Peyer's patch (tissue), 4 donors: ENCODE measurements at regions not wholly inside any gene's neighbourhood (a gene's known extent, or its start where the extent isn't known, plus 50 kb on each side); places are given as distances from the start of the nearest gene placed in this dataset.

Source experiments
- DNase-seq, 3 donors: peaks; one replicate each; pipeline ENCODE4 v3.0.0-alpha.2; 2017 to 2019
- H3K27ac ChIP-seq, 4 donors: fragments of 200-600 bp; sonication (generic); one replicate each; pipeline ENCODE4 v1.5.1; 2016 to 2019
- H3K27me3 ChIP-seq, 2 donors: fragments of 200-600 bp; sonication (generic); one replicate each; pipeline ENCODE4 v1.5.1; 2019
- H3K36me3 ChIP-seq, 3 donors: fragments of 200-600 bp; sonication (generic); one replicate each; pipeline ENCODE4 v1.5.1; 2016 to 2019
- H3K4me1 ChIP-seq, 4 donors: fragments of 200-600 bp; sonication (generic); one replicate each; pipeline ENCODE4 v1.5.1; 2016 to 2019
- H3K4me3 ChIP-seq, 4 donors: fragments of 200-600 bp; sonication (generic); 1 replicate in 3 of 4; 2 replicates in 1 of 4; pipeline ENCODE4 v1.5.1; 2016 to 2019; ENCODE audit warnings: mild to moderate bottlenecking in 1 of 4
- H3K9me3 ChIP-seq, 4 donors: fragments of 200-600 bp; sonication (generic); one replicate each; pipeline ENCODE4 v1.5.1; 2016 to 2019; ENCODE audit warnings: mild to moderate bottlenecking in 1 of 4
- CTCF ChIP-seq, 6 experiments: fragments of 450-650 bp in 4 of 6; fragments of 200-600 bp in 2 of 6; sonication (generic) in 1 of 6; IDR thresholded peaks; one replicate each; pipeline ENCODE4 v1.5.1; 2017 to 2019; ENCODE audit warnings: antibody characterized with exemption in 6 of 6, mild to moderate bottlenecking in 3 of 6, moderate library complexity in 1 of 6
- POLR2A ChIP-seq, 2 donors: fragments of 450-650 bp; IDR thresholded peaks; one replicate each; pipeline ENCODE4 v1.5.1; 2017; ENCODE audit warnings: antibody characterized with exemption in 2 of 2, mild to moderate bottlenecking in 2 of 2, moderate library complexity in 2 of 2

GRCh38 chr3:188979248-188979647 is 192.5 kb upstream of the TPRG1 start:
- Histone ChIP-seq H3K36me3 (no peaks in the 10 kb centered on the region), H3K9me3 (no peaks in the 10 kb centered on the region), H3K4me1 (peaks cover 0 to 5% (median 0%) of the 10 kb centered on the region in 4 donors), H3K4me3 (no peak overlapping the region), H3K27me3 (no peaks in the 10 kb centered on the region), H3K27ac (peak overlapping the region in 2 of 4 donors; percentile 13 to 37)
- no peak for DNase-seq
- no peak for TF ChIP-seq CTCF (IDR thresholded peaks at IDR 0.05)
- no peak for TF ChIP-seq POLR2A (IDR thresholded peaks at IDR 0.05)

DNA sequence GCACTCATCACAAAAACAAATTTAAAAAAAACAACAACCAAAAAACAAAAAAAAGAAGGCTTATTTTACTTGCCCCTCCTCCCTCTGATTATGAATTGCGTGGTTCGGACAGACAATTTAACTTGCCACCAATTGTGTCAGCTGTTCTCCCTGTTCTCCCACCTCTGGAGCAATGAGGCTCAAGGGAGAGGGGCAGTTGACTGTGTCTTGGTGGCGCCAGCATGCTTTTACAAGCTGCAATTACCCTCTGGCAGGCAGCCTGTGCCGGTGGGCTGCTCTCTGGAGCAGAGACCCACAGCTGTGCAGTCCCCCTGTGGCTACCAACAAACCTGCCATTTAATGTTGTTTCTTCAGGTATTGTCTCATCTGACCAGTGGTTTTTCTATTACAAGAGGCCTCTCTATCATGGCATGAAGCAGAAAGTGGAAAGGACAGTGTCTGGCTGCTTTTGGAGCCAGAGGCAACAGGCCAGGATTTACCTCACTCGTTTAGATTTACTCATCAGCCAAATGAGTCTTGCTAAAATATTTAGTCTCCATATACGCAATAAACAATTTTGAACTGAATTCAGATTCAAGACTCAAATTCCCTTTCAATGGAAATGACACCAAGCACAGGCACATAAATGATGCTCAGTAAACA is 192.0 kb upstream of the TPRG1 start:
- TF ChIP-seq CTCF (IDR thresholded peaks at IDR 0.05), result no peak
- no peak for TF ChIP-seq POLR2A (IDR thresholded peaks at IDR 0.05)

DNA sequence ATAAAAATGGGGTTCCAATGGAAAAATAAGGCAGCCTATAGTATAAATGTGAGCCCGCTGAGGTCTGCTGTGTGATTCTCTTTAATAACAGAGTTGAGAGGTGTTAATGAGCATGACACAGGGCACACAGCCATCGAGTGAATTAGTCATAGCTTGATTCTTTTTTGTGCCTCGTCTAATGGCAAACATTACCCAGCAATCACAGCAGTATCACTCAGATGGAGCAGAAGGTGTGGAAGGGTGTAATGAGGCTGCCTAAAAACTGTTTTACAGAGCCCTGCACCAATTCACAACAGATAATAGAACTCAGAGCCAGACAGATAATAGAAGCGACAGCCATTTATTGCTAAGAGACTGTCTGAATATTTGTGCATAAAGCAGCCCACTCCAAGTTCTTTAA is 178.6 kb upstream of the TPRG1 start:
- H3K4me1 ChIP-seq, result no peaks in the 10 kb centered on the region
- H3K27ac ChIP-seq, result no peak overlapping the region
- H3K36me3 ChIP-seq, result no peaks in the 10 kb centered on the region
- H3K9me3 ChIP-seq, result no peaks in the 10 kb centered on the region
- no peak for DNase-seq
- H3K4me3 ChIP-seq, result no peak overlapping the region
- H3K27me3 ChIP-seq, result no peaks in the 10 kb centered on the region
- TF ChIP-seq CTCF (IDR thresholded peaks at IDR 0.05), result no peak
- TF ChIP-seq POLR2A (IDR thresholded peaks at IDR 0.05), result no peak

More for the DNA sequence above, 192.0 kb upstream of the TPRG1 start:
- DNase-seq, result no peak
- peaks cover 0 to 5% (median 0%) of the 10 kb centered on the region in 4 donors for H3K4me1 ChIP-seq
- H3K36me3 ChIP-seq, result no peaks in the 10 kb centered on the region
- H3K27me3 ChIP-seq, result no peaks in the 10 kb centered on the region
- no peaks in the 10 kb centered on the region for H3K9me3 ChIP-seq
- peak overlapping the region in 2 of 4 donors; percentile 13 to 37 for H3K27ac ChIP-seq
- H3K4me3 ChIP-seq, result no peak overlapping the region

DNA sequence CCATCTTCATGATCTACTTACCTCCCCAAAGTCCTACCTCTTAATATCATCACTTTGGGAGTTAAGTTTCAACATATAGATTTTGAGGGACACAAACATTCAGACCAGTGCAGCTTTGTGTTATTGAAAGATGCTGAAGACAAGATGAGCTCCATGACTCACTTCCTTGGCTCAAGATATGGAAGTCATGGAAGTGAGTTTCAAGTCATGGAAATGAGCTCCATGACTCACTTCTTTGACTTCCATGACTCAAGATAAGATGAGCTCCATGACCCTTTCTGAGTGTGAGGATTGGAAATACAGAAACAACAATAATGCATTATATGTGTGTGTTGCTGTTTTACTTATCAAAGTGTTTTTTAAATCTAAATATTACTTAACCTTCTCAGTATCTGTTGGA is 170.2 kb upstream of the TPRG1 start:
- H3K4me3 ChIP-seq, result no peak overlapping the region
- no peak for DNase-seq
- no peaks in the 10 kb centered on the region for H3K9me3 ChIP-seq
- no peak overlapping the region for H3K27ac ChIP-seq
- no peak for TF ChIP-seq POLR2A (IDR thresholded peaks at IDR 0.05)
- TF ChIP-seq CTCF (IDR thresholded peaks at IDR 0.05), result no peak
- no peaks in the 10 kb centered on the region for H3K27me3 ChIP-seq
- H3K36me3 ChIP-seq, result no peaks in the 10 kb centered on the region
- no peaks in the 10 kb centered on the region for H3K4me1 ChIP-seq

DNA sequence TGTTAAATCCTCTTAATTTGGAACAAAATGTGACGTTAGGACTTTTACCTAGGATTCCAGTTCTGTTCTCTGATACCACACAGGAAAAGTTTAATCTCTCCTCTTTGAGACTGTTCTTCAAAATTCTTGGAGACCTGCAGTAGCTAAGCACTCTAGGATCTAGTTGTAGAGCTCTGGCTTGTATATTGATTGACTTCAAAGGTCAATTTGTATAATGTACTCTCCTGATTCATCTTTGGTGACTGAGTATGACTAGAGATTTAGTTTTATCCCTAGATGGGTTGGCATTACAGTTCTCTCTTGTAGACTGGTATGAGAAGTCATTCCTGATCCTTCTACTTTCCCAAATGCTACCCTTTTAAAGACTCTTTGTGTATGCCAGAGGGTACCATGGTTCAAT is 168.4 kb upstream of the TPRG1 start:
- no peak for TF ChIP-seq POLR2A (IDR thresholded peaks at IDR 0.05)
- TF ChIP-seq CTCF (IDR thresholded peaks at IDR 0.05), result no peak
- Histone ChIP-seq H3K4me3 (no peak overlapping the region), H3K27me3 (no peaks in the 10 kb centered on the region), H3K36me3 (no peaks in the 10 kb centered on the region), H3K27ac (no peak overlapping the region), H3K4me1 (no peaks in the 10 kb centered on the region), H3K9me3 (no peaks in the 10 kb centered on the region)
- no peak for DNase-seq
